ENCODE measurements at regions not wholly inside any gene's neighbourhood (a gene's known extent, or its start where the extent isn't known, plus 50 kb on each side); places are given as distances from the start of the nearest gene placed in this dataset.

DNA sequence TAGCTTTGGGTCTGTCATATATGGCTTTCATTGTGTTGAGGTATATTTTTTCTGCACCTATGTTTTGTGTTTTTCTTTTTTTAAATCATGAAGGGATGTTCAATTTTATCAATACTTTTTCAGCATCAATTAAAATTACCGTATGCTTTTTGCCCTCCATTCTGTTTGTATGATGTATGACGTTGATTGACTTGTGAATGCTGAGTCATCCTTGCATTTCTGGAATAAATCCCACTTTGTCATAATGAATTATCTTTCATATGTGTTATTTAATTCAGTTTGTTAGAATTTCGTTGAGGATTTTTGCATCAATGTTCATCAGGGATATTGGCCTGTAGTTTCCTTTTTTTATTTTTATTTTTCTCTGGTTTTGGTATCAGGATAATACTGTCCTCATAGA lies 790.9 kb downstream of the TMEM182 start:
- TF ChIP-seq, protein P1, sequence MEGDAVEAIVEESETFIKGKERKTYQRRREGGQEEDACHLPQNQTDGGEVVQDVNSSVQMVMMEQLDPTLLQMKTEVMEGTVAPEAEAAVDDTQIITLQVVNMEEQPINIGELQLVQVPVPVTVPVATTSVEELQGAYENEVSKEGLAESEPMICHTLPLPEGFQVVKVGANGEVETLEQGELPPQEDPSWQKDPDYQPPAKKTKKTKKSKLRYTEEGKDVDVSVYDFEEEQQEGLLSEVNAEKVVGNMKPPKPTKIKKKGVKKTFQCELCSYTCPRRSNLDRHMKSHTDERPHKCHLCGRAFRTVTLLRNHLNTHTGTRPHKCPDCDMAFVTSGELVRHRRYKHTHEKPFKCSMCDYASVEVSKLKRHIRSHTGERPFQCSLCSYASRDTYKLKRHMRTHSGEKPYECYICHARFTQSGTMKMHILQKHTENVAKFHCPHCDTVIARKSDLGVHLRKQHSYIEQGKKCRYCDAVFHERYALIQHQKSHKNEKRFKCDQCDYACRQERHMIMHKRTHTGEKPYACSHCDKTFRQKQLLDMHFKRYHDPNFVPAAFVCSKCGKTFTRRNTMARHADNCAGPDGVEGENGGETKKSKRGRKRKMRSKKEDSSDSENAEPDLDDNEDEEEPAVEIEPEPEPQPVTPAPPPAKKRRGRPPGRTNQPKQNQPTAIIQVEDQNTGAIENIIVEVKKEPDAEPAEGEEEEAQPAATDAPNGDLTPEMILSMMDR (conservative IDR thresholded peaks at IDR 0.05; ENCODE audit: low read depth, low read length), result no peak
- TF ChIP-seq EZH2 (IDR thresholded peaks at IDR 0.05; ENCODE audit: low read length, unreplicated experiment), result no peak
- TF ChIP-seq EZH2phosphoT487 (IDR thresholded peaks at IDR 0.05; ENCODE audit: borderline replicate concordance, low read length), result no peak
